GM12892 (cell line): ENCODE measurements at regions not wholly inside any gene's neighbourhood (a gene's known extent, or its start where the extent isn't known, plus 50 kb on each side); places are given as distances from the start of the nearest gene placed in this dataset.
"Not testable (repeated sequence)": the region's sequence is repeated elsewhere in the genome, so short reads cannot be mapped to it uniquely, and the experiment has no call there.

ENCODE experiments used
- DNase-seq: peaks from one replicate; pipeline ENCODE4 v3.0.0; 2011; ENCODE audit not compliant: insufficient read length
- FAIRE-seq: peaks from 2 replicates; lab custom pipeline; 2011; peaks lifted over from hg19 to GRCh38; lab: Jason Lieb, UNC
- POLR2A ChIP-seq: IDR thresholded peaks from 2 replicates; pipeline ENCODE4 v1.6.1; 2011; ENCODE audit warnings: low read depth, low read length, control low read depth
- POLR2AphosphoS5 ChIP-seq: IDR thresholded peaks from 2 replicates; pipeline ENCODE4 v1.6.1; 2011; ENCODE audit warnings: low read depth, low read length, control low read depth
- TAF1 ChIP-seq: IDR thresholded peaks from 2 replicates; pipeline ENCODE4 v1.6.1; 2011; ENCODE audit warnings: low read depth, mild to moderate bottlenecking, control low read depth, low read length, borderline replicate concordance

DNA sequence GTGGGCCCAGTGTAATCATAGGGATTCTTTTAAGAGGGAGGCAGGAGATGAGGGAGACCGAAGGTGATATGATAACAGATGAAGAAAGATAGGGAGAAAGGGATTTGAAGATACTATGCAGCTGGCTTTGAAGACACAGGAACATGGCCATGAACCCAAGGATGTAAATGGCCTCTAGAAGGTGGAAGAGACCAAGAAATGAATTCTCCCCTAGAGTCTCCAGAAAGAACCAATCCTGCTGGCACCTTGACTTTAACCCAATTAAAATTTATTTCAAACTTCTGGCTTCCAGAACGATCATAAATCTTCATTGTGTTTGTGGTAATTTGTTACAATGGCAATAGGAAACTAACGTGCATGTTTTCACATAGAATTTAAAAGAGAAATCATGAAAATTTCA lies 95.0 kb upstream of the GORAB start:
- no peak for DNase-seq
- TF ChIP-seq POLR2AphosphoS5 (no peak), TAF1 (no peak), POLR2A (no peak)
- no peak for FAIRE-seq

DNA sequence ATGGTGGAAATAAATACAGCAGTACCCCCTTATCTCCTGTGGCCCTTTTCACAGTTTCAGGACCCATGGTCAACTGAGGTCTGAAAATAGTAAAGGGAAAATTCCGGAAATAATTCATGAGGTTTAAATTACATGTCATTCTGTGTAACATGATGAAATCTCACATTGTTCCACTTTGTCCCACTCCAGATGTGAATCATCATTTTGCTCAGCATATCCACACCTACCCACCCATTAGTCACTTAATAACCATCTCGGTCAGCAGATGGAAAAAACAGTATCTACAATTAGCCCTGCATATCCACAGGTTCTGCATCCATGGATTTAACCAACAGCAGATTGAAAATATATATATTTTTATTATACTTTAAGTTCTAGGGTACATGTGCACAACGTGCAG lies 86.9 kb upstream of the GORAB start:
- FAIRE-seq = no peak
- no peak for TF ChIP-seq POLR2A
- TF ChIP-seq TAF1 = no peak
- no peak for TF ChIP-seq POLR2AphosphoS5
- DNase-seq = no peak

DNA sequence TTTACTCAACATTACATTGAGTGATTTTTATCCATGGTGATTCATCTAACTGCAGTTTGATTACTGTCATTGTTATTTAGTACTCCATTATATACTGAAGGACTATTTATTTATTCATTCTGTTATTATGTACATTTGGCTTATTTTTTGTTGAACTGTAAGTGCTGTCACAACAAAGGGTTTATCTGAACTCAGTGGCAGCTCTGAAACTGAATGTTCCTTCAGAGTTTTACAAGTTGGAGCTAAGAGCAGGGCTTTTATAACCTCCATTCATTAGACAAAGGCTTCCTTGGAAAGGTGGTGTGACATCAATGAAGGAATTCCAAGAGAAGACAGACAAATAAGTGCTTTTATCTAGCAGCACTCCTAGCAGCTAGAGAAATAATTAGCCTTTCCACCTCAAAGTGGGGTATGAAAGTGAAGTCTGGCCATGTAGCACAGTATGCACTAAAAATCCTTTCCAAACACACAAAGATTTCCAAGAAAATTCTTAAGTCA lies 83.3 kb upstream of the GORAB start:
- FAIRE-seq (no peak), DNase-seq (no peak)
- no peak for TF ChIP-seq POLR2AphosphoS5
- no peak for TF ChIP-seq POLR2A
- no peak for TF ChIP-seq TAF1

DNA sequence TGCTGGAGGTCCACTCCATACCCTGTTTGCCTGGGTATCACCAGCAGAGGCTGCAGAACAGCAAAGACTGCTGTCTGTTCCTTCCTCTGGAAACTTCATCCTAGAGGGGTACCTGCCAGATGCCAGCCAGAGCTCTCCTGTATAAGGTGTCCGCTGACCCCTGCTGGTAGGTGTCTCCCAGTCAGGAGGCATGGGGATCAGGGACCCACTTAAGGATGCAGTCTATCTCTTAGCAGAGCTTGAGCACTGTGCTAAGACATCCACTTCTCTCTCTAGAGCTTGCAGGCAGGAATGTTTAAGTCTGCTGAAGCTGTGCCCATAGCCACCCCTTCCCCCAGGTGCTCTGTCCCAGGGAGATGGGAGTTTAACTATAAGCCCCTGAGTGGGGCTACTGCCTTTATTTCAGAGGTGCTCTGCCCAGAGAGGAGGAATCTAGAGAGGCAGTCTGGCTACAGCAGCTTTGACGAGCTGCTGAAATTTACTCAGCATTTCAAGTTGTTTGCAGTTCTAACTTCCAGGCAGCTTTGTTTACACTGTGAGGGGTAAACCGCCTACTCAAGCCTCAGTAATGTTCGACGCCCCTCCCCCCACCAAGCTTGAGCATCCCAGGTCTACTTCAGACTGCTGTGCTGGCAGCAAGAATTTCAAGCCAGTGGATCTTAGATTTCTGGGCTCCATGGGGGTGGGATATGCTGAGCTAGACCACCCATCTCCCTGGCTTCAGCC lies 74.5 kb upstream of the GORAB start:
- FAIRE-seq, DNase-seq: not testable (repeated sequence)

DNA sequence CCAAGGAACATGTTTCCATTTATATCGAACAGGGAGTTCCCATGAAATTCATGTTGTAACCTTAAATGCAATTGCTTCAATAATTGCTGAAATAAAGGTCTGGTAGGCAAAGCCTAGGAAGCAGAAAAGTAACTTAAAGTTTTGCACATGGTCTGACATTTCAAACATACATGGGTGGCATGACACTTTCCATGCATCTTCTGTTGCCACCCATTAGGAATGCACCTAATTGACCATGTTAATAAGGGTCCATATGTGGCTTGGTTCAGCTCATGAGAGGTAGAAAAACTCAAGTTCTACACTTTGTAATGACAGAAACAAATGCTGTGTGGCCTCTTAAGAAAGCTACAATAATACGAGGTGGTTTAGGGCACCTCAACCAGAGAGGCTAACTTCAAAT lies 72.0 kb upstream of the GORAB start:
- TF ChIP-seq TAF1 (no peak), POLR2A (no peak), POLR2AphosphoS5 (no peak)
- DNase-seq = no peak
- FAIRE-seq = no peak

DNA sequence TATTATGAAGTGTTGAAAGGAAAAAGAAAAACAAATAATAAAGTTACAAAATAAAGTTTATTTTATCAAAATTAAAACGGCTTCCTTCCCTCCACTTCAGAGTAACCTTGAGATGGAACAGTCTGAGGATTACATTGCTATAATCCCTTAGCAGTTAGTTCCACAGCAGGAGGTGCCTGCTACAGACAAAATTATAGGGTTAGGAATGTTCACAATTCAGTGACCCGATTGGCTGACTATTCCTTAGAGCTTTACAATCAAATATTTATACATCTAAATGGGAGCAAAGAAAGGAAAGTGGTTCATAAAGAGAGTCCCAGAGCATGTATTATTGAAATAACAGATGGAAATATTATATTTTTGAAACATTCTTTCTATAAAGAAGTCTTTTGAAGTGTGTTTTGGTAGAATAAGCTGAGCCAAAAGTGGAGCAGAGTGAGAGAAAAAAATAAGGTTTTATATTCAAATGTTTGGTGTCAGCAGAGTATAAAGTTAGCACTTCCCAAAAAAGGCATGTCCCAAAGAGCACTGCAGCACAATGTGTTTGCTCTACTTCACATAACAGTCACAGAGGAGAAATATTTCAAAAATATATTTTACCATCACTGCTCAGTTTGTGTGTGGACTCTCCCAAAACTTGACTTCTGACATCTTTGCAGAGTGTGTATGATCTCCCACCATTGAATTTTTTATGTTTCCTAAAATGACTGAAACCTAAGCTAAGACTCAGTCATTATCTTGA lies 71.4 kb upstream of the GORAB start:
- DNase-seq (no peak), FAIRE-seq (no peak)
- no peak for TF ChIP-seq TAF1
- no peak for TF ChIP-seq POLR2AphosphoS5
- no peak for TF ChIP-seq POLR2A

DNA sequence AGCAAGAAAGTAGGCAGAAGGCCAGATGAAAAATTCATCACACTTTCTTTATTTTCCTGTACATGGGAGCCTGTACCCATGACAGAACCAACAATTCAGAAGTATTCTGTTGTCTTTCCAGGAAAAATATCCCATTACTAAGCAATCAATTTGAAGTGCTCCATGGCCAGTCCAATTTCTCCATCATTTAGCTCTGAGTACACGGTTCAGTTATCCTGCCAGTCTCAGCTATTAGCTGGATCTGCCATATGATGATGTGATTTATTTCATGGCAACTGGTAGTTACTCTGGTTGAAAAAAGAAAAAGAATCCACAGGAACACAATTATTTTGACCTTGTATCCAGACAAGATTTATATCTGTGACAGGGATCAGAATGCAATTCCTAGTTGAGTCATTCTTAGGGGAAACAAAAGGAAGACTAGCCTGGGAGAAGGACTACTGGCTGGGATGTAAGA lies 70.6 kb upstream of the GORAB start:
- no peak for FAIRE-seq
- no peak for DNase-seq
- TF ChIP-seq TAF1 (no peak), POLR2AphosphoS5 (no peak), POLR2A (no peak)

DNA sequence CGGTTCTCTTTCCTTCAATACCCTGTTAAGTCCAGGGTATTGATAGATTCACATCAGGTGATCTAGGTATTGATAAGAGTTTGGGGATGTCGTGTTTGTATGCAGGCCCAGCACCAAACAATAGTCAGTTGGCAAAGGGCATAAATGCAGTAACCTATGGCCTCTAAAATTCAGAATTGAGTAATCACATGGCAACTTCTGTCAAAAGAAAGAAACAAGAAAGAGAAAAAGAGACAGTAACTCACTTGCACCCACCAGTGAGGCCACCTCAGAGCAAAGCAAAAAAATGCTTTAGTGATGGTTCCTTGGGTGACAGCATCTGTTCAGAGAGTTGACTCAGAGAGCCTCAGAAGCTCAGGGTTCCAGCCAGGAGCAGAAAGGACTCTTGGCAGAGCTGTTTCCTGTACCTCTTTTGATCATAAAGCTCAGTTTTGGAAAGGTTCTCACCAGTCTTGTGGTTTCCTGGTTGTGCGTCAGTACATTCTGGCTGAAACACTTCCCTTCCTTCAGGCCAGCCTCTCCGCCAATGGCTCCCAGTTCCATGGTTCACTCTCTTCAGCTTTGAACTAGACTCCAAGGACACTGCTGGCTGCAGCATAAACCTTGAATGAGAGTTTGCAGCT lies 70.1 kb upstream of the GORAB start:
- FAIRE-seq = no peak
- no peak for DNase-seq
- TF ChIP-seq POLR2AphosphoS5 (no peak), POLR2A (no peak), TAF1 (no peak)

DNA sequence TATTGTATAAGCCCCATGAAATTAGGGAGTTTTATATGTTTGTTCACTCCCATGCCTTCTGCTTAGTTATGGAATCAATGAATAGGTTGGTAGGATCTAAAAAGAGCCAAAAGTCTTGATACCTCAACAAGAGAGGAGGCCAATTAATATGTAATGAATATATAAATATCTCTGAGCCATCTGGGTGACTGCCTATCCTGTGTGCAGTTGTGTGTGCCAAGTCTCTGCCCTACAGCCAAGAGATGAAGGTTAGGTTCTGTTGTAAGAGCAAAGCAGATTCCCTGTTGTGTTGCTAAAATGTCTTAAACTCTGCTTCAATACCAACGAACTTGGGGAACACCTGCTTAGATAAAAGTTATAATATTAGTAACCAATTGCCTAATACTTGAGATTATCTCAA lies 61.8 kb upstream of the GORAB start:
- DNase-seq = no peak
- no peak for FAIRE-seq
- TF ChIP-seq POLR2AphosphoS5 (no peak), POLR2A (no peak), TAF1 (no peak)

DNA sequence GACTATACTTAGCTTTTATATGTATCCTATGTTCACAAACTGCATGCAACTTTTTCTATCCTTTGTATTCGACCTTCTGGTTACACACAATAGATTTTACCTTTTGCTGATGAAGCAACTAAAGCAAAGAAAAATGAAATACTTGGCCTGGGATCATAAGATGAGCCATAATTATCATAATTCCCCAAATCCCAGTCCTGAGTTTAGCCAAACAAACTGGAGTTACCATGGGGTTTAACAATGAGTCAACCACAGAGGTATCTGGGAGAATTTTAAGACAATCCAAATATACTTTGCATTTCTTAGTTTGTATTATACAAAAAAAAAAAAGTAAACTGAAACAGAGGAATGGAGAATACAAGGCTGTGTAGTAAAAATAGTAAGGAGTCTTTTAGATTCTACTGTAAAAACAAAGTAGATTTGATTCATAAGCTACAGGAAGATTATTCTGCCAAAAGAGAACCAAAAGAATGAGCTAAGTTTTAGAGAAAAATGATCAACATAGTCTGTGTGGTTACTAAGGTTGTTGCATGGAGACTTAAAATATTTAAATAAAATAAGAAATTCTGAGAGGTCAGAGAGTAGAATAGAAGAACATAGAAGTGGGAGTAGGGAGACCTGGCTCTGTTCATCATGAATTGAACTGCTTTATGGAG lies 60.4 kb upstream of the GORAB start:
- no peak for TF ChIP-seq POLR2AphosphoS5
- no peak for TF ChIP-seq TAF1
- TF ChIP-seq POLR2A = no peak
- DNase-seq (no peak), FAIRE-seq (no peak)

DNA sequence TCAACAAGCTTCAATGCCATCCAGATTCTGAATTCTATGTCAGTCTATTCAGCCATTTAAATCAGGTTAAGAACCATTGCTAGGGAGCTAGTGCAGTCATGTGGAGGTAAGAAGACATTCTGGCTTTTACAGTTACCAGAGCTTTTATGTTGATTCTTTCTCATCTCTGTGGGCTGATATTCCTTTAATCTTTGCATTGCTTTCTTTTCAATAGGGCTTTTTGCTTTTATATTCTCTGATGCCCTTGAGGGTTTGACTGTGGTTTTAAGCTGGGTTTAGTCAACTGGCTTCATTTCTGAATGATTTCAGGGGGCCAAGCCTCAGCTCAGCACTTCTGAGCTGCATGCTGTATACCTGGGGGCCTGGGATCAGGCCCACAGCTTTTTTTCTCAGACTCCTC lies 51.0 kb upstream of the GORAB start:
- TF ChIP-seq POLR2A (no peak), POLR2AphosphoS5 (no peak), TAF1 (no peak)
- FAIRE-seq (no peak), DNase-seq (no peak)
